ENCODE measurements at regions not wholly inside any gene's neighbourhood (a gene's known extent, or its start where the extent isn't known, plus 50 kb on each side); places are given as distances from the start of the nearest gene placed in this dataset.

GRCh38 chr1:232437510-232437909, 192.4 kb downstream of the SIPA1L2 start:
- no peak for TF ChIP-seq EP300 (IDR thresholded peaks at IDR 0.05; ENCODE audit: borderline replicate concordance in 1 of 2, low read depth in 1 of 2, low read length in 1 of 2)
- no peak for TF ChIP-seq NRF1 (IDR thresholded peaks at IDR 0.05; ENCODE audit: low read depth, low read length)
- no peak for TF ChIP-seq CTCF (IDR thresholded peaks at IDR 0.05)
- TF ChIP-seq REST (IDR thresholded peaks at IDR 0.05; ENCODE audit: low read depth, low read length) = no peak
- TF ChIP-seq POLR2AphosphoS5 (IDR thresholded peaks at IDR 0.05; ENCODE audit: low read depth, low read length) = no peak

Data from SK-N-SH (cell line).